ENCODE measurements at regions not wholly inside any gene's neighbourhood (a gene's known extent, or its start where the extent isn't known, plus 50 kb on each side); places are given as distances from the start of the nearest gene placed in this dataset.

DNA sequence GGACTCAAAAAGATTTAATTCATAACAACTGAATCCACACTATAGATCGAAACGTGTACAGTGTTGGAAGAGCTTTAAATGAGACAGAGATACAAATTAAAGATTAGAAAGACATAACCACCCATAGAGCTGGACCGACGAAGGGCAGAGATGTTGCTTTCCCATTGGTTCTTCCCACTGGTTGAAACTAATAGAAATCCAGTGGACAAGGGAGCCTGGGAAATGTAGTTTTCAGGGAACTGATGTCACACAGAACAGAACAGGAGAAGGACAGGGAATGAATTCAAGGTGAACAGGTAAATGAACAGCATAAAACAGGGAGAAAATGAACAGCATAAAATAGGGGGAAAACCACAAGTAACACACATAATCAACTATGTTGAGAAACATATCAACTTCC is 328.7 kb downstream of the ZNF621 start:
- TF ChIP-seq, protein P1, sequence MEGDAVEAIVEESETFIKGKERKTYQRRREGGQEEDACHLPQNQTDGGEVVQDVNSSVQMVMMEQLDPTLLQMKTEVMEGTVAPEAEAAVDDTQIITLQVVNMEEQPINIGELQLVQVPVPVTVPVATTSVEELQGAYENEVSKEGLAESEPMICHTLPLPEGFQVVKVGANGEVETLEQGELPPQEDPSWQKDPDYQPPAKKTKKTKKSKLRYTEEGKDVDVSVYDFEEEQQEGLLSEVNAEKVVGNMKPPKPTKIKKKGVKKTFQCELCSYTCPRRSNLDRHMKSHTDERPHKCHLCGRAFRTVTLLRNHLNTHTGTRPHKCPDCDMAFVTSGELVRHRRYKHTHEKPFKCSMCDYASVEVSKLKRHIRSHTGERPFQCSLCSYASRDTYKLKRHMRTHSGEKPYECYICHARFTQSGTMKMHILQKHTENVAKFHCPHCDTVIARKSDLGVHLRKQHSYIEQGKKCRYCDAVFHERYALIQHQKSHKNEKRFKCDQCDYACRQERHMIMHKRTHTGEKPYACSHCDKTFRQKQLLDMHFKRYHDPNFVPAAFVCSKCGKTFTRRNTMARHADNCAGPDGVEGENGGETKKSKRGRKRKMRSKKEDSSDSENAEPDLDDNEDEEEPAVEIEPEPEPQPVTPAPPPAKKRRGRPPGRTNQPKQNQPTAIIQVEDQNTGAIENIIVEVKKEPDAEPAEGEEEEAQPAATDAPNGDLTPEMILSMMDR (IDR thresholded peaks at IDR 0.05) = no peak
- TF ChIP-seq POLR2A (IDR thresholded peaks at IDR 0.05) = no peak

All from heart left ventricle (tissue), 13 donors.